Mesenchymal stem cell (in vitro differentiated cells and primary cell): ENCODE measurements at regions not wholly inside any gene's neighbourhood (a gene's known extent, or its start where the extent isn't known, plus 50 kb on each side); places are given as distances from the start of the nearest gene placed in this dataset.

Source experiments
- DNase-seq: peaks from one replicate; pipeline ENCODE4 v3.0.0-alpha.2; 2013
- H2AFZ ChIP-seq: one replicate; pipeline ENCODE4 v1.6.1; 2013; ENCODE audit warnings: low read depth, mild to moderate bottlenecking, control low read depth, inconsistent platforms, low read length, moderate library complexity
- H2AK5ac ChIP-seq: 2 replicates; pipeline ENCODE4 v1.6.1; 2013; ENCODE audit warnings: low read length, moderate library complexity, mild to moderate bottlenecking, inconsistent platforms; ENCODE audit not compliant: severe bottlenecking
- H2BK120ac ChIP-seq: one replicate; pipeline ENCODE4 v1.6.1; 2013; ENCODE audit warnings: low read depth, mild to moderate bottlenecking, inconsistent platforms, low read length, moderate library complexity
- H2BK12ac ChIP-seq, 2 experiments: one replicate each; pipeline ENCODE4 v1.6.1; 2013; ENCODE audit warnings: inconsistent platforms in 2 of 2, low read length in 2 of 2, mild to moderate bottlenecking in 2 of 2, moderate library complexity in 2 of 2, control low read depth in 1 of 2
- H2BK15ac ChIP-seq: one replicate; pipeline ENCODE4 v1.6.1; 2013; ENCODE audit warnings: mild to moderate bottlenecking, low read depth, inconsistent platforms; ENCODE audit not compliant: poor library complexity, severe bottlenecking
- H2BK5ac ChIP-seq: 2 replicates; pipeline ENCODE4 v1.6.1; 2013; ENCODE audit warnings: low read depth, mild to moderate bottlenecking, low read length, control low read depth, inconsistent platforms; ENCODE audit not compliant: poor library complexity, severe bottlenecking
- H3K14ac ChIP-seq, 2 experiments: one replicate each; pipeline ENCODE4 v1.6.1; 2013; ENCODE audit warnings: inconsistent platforms in 2 of 2, low read length in 2 of 2, control low read depth in 1 of 2, mild to moderate bottlenecking in 1 of 2, moderate library complexity in 1 of 2
- H3K18ac ChIP-seq, 2 experiments: one replicate each; pipeline ENCODE4 v1.6.1; 2013; ENCODE audit warnings: inconsistent platforms in 2 of 2, low read length in 2 of 2, control low read depth in 1 of 2, low read depth in 1 of 2, mild to moderate bottlenecking in 1 of 2
- H3K23ac ChIP-seq, 2 experiments: one replicate each; pipeline ENCODE4 v1.6.1; 2013; ENCODE audit warnings: inconsistent platforms in 2 of 2, low read length in 2 of 2, mild to moderate bottlenecking in 2 of 2, moderate library complexity in 2 of 2, control low read depth in 1 of 2
- H3K27ac ChIP-seq: 2 replicates; pipeline ENCODE4 v1.5.1; 2013; ENCODE audit warnings: mild to moderate bottlenecking, moderate library complexity, low read length, control low read depth, inconsistent platforms; ENCODE audit not compliant: poor library complexity, severe bottlenecking
- H3K27me3 ChIP-seq, 2 experiments: 2 replicates each; pipeline versions ENCODE4 v1.6.1 to v1.7.0; 2013; ENCODE audit warnings: low read length in 2 of 2, mild to moderate bottlenecking in 2 of 2, moderate library complexity in 2 of 2, control low read depth in 1 of 2, inconsistent platforms in 1 of 2; ENCODE audit not compliant: control insufficient read depth in 1 of 2, insufficient read depth in 1 of 2
- H3K36me3 ChIP-seq, 2 experiments: 2 replicates each; pipeline versions ENCODE4 v1.6.1 to v1.7.0; 2013; ENCODE audit warnings: low read length in 2 of 2, control low read depth in 1 of 2, inconsistent platforms in 1 of 2, low read depth in 1 of 2, mild to moderate bottlenecking in 1 of 2; ENCODE audit not compliant: insufficient read depth in 2 of 2, control insufficient read depth in 1 of 2
- H3K4ac ChIP-seq, 2 experiments: one replicate each; pipeline ENCODE4 v1.6.1; 2013; ENCODE audit warnings: inconsistent platforms in 2 of 2, low read length in 2 of 2, mild to moderate bottlenecking in 2 of 2, moderate library complexity in 2 of 2, control low read depth in 1 of 2, low read depth in 1 of 2
- H3K4me1 ChIP-seq: 2 replicates; pipeline ENCODE4 v1.6.1; 2013; ENCODE audit warnings: low read depth, low read length, control low read depth; ENCODE audit not compliant: control insufficient read depth, insufficient read depth
- H3K4me2 ChIP-seq: 2 replicates; pipeline ENCODE4 v1.6.1; 2013; ENCODE audit warnings: low read length, mild to moderate bottlenecking, inconsistent platforms; ENCODE audit not compliant: poor library complexity, severe bottlenecking
- H3K4me3 ChIP-seq, 2 experiments: 2 replicates each; pipeline versions ENCODE4 v1.5.1 to v1.7.0; 2013; ENCODE audit warnings: low read length in 2 of 2, mild to moderate bottlenecking in 2 of 2, control low read depth in 1 of 2, low read depth in 1 of 2; ENCODE audit not compliant: insufficient read depth in 1 of 2
- H3K79me1 ChIP-seq: replicated peaks from 2 replicates; pipeline ENCODE4 v1.6.1; 2013; ENCODE audit warnings: mild to moderate bottlenecking, control low read depth, low read length, inconsistent platforms; ENCODE audit not compliant: poor library complexity, severe bottlenecking
- H3K9ac ChIP-seq: 2 replicates; pipeline ENCODE4 v1.7.0; 2013; ENCODE audit warnings: mild to moderate bottlenecking, low read length, moderate library complexity
- H3K9me3 ChIP-seq: 2 replicates; pipeline ENCODE4 v1.7.0; 2013; ENCODE audit warnings: mild to moderate bottlenecking, low read length; ENCODE audit not compliant: control insufficient read depth
- H4K8ac ChIP-seq: one replicate; pipeline ENCODE4 v1.6.1; 2013; ENCODE audit warnings: inconsistent platforms, mild to moderate bottlenecking, low read length, moderate library complexity
- H4K91ac ChIP-seq: one replicate; pipeline ENCODE4 v1.6.1; 2013; ENCODE audit warnings: mild to moderate bottlenecking, low read length, inconsistent platforms
- WGBS: methylation state at CpG from one replicate; pipeline ENCODE4 v1.1.7; 2013; ENCODE audit warnings: mixed read lengths; 5-methylcytosine and 5-hydroxymethylcytosine counted together

DNA sequence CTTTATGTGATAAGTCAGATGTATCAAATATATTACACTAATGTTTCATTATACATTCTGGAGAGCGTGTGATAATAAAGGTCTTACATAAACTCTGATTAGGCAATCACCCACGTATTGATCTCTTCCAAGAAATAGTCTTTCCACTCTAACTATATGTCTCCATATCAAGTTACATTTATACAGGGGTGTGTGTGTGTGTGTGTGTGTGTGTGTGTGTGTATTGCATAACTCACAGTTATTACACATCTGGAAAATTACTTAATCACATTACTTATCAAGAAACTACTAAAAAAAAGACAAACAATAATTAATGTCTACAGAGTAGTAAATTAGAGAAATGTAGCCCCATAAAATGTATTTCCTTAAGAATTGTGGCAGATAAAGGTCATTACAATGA lies 339.8 kb downstream of the CDH19 start:
- WGBS: no CpG with 5 or more reads among the region's 2 CpGs

GRCh38 chr18:66254121-66254520 lies 349.8 kb downstream of the CDH19 start:
- H3K18ac ChIP-seq: no peak overlapping the region
- no peak for DNase-seq
- H3K9ac ChIP-seq: no peak overlapping the region
- H3K4me2 ChIP-seq: no peak overlapping the region
- no peak overlapping the region for H2BK5ac ChIP-seq
- no peak overlapping the region for H2BK15ac ChIP-seq
- WGBS: 92% methylated on average over 2 of the region's 5 CpGs
- no peak overlapping the region for H3K4ac ChIP-seq
- no peak overlapping the region for H3K27ac ChIP-seq
- H3K23ac ChIP-seq: no peak overlapping the region
- H3K36me3 ChIP-seq: no peaks in the 10 kb centered on the region
- no peaks in the 10 kb centered on the region for H3K9me3 ChIP-seq
- H2BK12ac ChIP-seq: no peak overlapping the region
- no peaks in the 10 kb centered on the region for H3K79me1 ChIP-seq
- no peak overlapping the region for H4K91ac ChIP-seq
- H3K27me3 ChIP-seq: no peaks in the 10 kb centered on the region
- H3K14ac ChIP-seq: no peak overlapping the region
- no peak overlapping the region for H2BK120ac ChIP-seq
- H3K4me3 ChIP-seq: no peak overlapping the region
- H4K8ac ChIP-seq: no peak overlapping the region
- H2AK5ac ChIP-seq: no peak overlapping the region
- no peaks in the 10 kb centered on the region for H3K4me1 ChIP-seq
- no peak overlapping the region for H2AFZ ChIP-seq

More for the DNA sequence above, 339.8 kb downstream of the CDH19 start:
- Histone ChIP-seq H3K4ac (no peak overlapping the region), H2AFZ (no peak overlapping the region), H2BK15ac (no peak overlapping the region), H3K9me3 (peaks cover 17% of the 10 kb centered on the region), H3K18ac (no peak overlapping the region), H4K8ac (no peak overlapping the region), H2BK5ac (no peak overlapping the region), H3K36me3 (no peaks in the 10 kb centered on the region), H3K4me2 (no peak overlapping the region), H3K79me1 (no peaks in the 10 kb centered on the region), H2BK120ac (no peak overlapping the region), H2AK5ac (no peak overlapping the region), H2BK12ac (no peak overlapping the region), H4K91ac (no peak overlapping the region), H3K27me3 (no peaks in the 10 kb centered on the region), H3K23ac (no peak overlapping the region), H3K4me1 (no peaks in the 10 kb centered on the region), H3K14ac (no peak overlapping the region), H3K27ac (no peak overlapping the region), H3K4me3 (no peak overlapping the region), H3K9ac (no peak overlapping the region)
- no peak for DNase-seq

DNA sequence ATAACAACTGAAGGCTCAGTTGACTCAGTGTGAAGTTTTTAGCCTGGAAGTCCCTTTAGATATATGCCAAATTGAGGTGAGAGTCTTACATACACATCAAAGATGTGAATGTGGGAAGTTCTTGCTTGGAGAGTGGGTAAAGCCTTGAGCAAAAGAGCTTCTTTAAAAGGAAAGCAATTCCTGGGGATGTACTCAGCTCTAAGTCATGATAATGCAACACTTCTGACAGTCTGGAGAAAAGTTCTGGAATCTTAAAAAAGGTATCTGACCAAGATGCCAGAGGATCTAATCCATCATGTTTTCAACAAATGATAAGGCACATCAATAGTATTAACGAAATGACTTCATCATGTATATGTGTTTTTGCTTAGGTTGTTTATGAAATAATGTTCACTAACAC lies 351.2 kb downstream of the CDH19 start:
- H3K27me3 ChIP-seq: no peaks in the 10 kb centered on the region
- H4K8ac ChIP-seq: no peak overlapping the region
- H2BK5ac ChIP-seq: no peak overlapping the region
- no peaks in the 10 kb centered on the region for H3K4me1 ChIP-seq
- no peak for DNase-seq
- H2BK15ac ChIP-seq: no peak overlapping the region
- no CpG with 5 or more reads among the region's 1 CpG for whole genome bisulfite sequencing
- no peak overlapping the region for H3K23ac ChIP-seq
- H4K91ac ChIP-seq: no peak overlapping the region
- H3K4me2 ChIP-seq: no peak overlapping the region
- no peak overlapping the region for H3K9ac ChIP-seq
- no peak overlapping the region for H2AK5ac ChIP-seq
- H2AFZ ChIP-seq: no peak overlapping the region
- H3K4ac ChIP-seq: no peak overlapping the region
- H2BK120ac ChIP-seq: no peak overlapping the region
- no peaks in the 10 kb centered on the region for H3K79me1 ChIP-seq
- H2BK12ac ChIP-seq: no peak overlapping the region
- H3K14ac ChIP-seq: no peak overlapping the region
- H3K4me3 ChIP-seq: no peak overlapping the region
- no peak overlapping the region for H3K18ac ChIP-seq
- no peaks in the 10 kb centered on the region for H3K9me3 ChIP-seq
- no peak overlapping the region for H3K27ac ChIP-seq
- no peaks in the 10 kb centered on the region for H3K36me3 ChIP-seq

GRCh38 chr18:66235206-66235605 lies 368.7 kb downstream of the CDH19 start:
- Histone ChIP-seq H3K4me3 (no peak overlapping the region), H3K4me1 (no peaks in the 10 kb centered on the region), H2AK5ac (no peak overlapping the region), H4K91ac (no peak overlapping the region), H2BK12ac (no peak overlapping the region), H2AFZ (no peak overlapping the region), H2BK5ac (no peak overlapping the region), H3K18ac (no peak overlapping the region), H3K79me1 (no peaks in the 10 kb centered on the region), H3K36me3 (no peaks in the 10 kb centered on the region), H3K9ac (no peak overlapping the region), H3K4ac (no peak overlapping the region), H2BK15ac (no peak overlapping the region), H3K27ac (no peak overlapping the region), H4K8ac (no peak overlapping the region), H3K14ac (no peak overlapping the region), H2BK120ac (no peak overlapping the region), H3K27me3 (no peaks in the 10 kb centered on the region), H3K23ac (no peak overlapping the region), H3K9me3 (no peaks in the 10 kb centered on the region), H3K4me2 (no peak overlapping the region)
- DNase-seq: no peak
- 47% methylated on average over 2 of the region's 2 CpGs for WGBS
